ENCODE measurements at regions not wholly inside any gene's neighbourhood (a gene's known extent, or its start where the extent isn't known, plus 50 kb on each side); places are given as distances from the start of the nearest gene placed in this dataset.
"Not testable (repeated sequence)": the region's sequence is repeated elsewhere in the genome, so short reads cannot be mapped to it uniquely, and the experiment has no call there.

DNA sequence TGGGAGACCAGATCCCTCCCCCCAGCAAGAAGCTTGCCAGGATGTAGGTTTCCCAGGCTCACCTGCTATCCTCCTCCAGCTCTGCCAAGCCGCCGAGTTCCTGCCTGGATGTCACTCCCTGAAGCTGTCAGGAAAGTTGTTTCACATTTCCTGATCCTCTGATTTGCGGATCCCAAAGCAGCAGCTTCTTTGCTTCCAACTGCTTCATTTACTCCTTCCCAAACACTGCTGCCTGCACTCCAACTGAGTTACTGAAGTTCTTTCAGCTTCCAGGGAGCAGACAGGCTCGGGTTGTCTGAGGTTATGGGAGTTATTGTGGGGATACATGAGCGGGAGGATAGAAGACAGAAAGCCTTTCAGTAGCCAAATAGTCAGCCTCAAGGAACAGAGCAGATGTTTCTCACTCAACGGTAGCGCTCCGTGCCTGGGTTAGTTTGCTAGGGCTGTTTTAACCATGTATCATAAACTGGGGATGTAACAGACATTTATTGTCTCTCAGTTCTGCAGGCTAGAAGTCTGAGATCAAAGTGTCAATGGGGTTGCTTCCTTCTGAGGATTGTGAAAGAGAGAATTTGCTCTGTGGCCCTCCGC lies 516.0 kb downstream of the REEP3 start:
- DNase-seq = no peak

DNA sequence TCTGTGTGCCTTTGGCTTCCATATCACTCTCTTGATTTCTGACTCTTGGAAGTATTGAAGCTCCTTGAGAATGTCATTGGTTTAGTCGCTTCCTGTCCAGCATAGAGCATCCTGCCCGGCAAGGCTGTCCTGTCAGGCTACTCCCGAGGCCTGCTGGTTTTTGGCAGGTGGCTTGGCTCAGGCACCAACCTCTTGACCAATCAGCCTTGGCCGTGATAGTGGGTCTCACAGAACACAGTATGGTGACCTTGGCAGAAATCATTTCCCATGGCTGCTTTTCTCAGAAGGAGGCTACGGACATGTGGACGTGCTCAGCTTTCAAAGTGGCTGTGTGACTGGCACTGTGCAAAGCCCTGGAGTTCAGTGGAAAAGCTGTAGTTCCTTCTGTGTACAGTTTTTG lies 516.9 kb downstream of the REEP3 start:
- DNase-seq = no peak

DNA sequence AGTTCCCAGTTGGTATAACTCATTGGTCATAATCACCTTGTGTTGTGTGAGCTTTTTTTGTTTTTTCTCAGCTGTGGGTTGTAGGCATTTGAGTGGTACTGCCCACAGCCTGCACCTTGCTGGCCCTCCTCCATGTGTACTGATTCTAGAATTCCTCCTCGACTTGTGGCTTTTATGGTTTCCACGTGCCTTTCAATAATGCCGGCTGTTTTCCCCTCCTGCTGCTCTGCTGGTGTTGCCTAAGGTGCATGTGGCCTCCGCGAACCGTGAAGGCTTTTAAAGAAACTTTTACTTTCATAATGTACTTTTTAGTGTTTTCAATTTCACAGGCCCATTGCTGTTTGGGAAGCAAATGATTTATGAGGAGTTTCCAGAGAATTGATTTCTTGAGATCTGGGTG lies 518.0 kb downstream of the REEP3 start:
- no peak for DNase-seq

DNA sequence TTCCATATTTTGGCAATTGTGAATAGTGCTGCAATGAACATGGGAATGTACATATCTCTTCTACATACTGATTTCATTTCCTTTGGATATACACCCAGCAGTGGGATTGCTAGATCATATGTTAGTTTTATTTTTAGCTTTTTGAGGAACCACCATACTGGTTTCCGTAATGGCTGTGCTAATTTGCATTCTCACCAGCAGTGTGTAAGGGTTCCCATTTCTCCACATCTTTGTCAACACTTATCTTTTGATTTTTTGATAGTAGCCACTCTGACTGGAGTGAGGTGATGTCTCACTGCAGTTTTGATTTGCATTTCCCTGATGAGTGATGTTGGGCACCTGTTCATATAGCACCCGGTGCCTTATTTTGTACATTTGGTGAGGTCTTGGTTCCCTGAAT lies 519.6 kb downstream of the REEP3 start:
- DNase-seq = no peak

DNA sequence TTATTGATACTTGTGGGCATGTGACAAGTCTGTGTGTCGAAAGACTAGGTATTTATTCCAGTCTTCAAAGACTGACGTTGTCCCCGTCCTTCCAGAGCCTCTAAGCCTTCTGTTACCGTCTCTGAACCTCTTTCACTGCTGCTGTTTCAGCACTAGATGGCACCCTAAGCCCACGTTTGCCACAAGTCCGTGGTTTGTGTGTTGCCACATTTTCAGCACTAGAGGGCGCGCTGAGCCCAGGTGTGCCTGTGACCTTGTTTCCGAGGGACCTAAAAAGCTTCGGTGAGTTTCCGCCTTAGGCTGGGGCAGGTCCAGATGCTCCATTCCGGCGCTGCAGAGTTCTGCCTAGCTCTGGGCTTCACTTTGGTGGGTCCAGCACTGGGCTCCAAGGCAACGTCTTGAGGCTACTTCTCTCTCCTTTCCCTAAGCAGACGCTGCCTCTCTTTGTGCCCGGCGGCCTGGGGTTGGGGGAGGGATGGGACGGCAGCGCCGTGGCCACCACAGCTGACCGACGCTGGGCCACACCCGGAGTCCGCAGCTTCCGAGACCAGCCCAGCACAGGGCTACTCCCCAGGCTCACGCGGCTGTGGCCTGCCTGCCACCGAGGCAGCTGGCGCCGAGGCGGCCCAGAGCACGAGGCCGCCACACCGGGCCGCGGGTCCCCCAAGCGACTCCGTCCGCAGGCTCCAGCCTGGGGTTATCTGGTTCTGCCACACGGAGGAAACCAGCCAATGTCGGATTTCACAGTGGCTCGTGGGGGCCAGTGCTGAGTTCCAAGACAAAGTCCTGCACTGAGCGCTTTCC lies 520.2 kb downstream of the REEP3 start:
- peak; percentile 83 to 89 for DNase-seq

DNA sequence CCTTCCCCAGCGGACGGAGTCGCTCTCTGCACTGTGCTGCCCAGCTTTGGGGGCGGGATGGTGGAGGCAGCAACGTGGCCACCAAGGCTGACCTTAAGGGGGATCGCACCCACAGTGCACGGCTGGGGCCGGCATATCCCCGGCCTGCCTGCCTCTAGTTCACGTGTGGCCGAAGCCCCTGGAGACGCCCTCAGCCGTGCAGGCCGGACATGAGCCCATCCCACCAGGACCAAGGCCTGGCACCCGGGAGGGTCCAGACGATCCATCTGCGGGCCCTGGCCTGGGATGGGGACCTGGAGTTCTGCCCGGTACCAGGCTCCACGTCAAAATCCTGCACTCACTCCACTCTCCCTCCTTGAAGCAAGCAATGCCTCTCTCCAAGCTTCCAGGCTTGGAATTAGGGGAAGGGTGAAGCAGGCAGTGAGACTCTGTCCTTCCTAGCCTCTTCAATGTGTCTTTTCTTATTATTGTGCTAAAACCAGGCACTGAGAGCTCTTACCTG lies 520.8 kb downstream of the REEP3 start:
- DNase-seq = no peak

DNA sequence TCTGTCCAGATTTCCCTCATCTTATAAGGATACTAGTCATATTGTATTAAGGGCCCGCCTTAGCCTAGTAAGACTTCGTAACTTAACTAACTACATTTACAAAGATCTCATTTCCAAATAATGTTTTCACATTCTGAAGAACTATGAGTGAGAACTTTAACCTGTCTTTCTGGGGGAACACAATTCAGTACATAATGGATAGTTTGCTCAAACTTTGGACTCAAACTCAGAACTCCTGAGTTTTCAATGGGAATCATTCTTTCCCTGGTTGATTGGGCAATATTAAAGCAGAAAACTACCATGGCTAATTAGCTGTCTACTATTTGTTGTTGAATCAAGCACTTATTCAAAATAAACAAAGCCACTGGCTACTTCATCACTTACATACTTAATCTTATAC lies 522.9 kb downstream of the REEP3 start:
- DNase-seq = no peak

DNA sequence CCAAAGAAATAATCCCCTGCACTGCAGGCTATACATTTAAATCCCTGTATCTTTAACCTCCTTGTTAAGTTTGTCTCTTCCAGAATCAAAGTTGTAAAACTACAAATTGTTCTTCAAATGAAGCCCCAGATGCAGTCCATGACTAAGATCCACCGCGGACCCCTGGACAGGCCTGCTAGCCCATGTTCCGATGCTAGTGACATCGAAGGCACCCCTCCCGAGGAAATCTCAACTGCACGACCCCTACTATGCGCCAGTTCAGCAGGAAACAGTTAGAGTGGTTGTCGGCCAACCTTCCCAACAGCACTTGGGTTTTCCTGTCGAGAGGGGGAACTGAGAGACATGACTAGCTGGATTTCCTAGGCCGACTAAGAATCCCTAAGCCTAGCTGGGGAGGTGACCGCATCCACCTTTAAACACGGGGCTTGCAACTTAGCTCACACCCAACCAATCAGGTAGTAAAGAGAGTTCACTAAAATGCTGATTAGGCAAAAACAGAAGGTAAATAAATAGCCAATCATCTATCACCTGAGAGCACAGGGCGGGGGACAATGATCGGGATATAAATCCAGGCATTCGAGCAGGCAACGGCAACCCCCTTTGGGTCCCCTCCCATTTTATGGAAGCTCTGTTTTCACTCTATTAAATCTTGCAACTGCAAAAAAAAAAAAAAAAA lies 523.9 kb downstream of the REEP3 start:
- DNase-seq = not testable (repeated sequence)

DNA sequence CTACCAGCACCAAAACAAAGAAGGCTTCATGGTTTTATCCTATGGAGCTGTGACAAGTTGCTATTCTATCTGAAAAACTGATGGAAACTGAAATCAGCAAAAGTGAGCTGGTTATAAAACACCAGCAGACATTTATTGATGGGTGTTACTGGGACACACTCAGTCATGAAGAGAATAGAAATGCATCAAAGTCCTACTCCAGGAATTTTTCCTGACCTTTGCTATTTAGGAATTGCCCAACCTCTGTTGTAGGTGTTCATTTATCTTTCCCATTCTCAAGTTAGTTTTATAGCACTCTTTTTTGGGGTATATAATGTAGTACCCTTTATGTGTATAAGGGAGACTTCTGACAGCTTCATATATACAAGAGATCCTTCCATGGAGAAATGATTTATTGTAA lies 533.2 kb downstream of the REEP3 start:
- no peak for DNase-seq

DNA sequence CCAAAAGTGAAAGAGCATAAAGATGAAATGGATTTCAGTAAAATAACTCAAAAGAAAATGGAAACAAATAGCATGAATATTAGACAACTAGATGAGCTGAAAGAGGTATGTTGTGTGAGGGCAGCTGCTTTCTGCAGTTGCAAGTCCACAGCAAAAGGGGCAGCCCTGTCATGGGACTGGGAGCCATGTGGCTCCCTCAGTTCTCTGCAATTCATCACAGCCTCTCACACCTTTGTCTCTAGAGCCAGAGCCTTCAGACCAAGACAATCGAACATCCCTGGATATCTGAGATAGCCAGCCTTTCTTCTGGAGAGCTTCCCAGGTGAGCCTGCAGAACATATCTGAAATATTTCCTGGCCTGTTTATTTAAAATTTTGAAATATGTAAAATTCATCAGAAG lies 538.7 kb downstream of the REEP3 start:
- DNase-seq = no peak

DNA sequence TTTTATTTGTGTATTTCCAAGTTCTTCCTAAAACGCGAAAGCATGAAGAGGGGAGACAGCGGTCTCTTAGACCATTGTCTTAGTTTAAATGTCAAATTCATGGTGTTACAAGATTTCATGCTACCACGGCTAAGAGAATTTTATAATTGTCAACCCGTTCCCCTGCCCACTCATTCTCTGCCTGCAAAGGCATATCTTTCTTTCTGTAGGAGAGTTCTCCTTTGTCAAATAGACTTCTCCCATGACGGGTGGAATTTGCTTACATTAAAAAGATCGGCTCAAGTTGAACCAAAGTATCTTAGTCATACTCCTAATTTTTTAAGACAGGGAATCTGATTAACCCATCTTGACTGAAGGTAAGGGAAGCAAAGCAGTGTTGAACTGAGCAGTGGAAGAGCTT lies 539.2 kb downstream of the REEP3 start:
- no peak for DNase-seq

DNA sequence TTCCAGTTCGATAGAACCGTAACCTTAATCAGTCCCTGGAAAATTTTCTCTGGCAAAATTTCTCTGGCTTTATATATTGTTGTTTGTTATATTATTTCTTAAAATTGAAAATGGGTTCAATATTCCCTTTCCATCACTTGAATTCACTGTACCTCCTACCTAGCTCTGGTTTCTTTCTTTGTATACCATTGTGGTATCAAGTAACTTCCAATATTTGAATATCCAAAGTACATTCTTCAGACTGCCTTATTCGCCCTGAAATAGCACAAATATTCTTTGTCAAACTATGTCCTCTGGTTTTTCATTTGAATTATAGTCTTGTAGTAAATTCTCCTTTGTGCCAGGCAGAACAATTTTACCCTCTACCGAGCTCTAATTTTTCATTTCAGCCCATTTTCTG lies 541.6 kb downstream of the REEP3 start:
- no peak for DNase-seq

DNA sequence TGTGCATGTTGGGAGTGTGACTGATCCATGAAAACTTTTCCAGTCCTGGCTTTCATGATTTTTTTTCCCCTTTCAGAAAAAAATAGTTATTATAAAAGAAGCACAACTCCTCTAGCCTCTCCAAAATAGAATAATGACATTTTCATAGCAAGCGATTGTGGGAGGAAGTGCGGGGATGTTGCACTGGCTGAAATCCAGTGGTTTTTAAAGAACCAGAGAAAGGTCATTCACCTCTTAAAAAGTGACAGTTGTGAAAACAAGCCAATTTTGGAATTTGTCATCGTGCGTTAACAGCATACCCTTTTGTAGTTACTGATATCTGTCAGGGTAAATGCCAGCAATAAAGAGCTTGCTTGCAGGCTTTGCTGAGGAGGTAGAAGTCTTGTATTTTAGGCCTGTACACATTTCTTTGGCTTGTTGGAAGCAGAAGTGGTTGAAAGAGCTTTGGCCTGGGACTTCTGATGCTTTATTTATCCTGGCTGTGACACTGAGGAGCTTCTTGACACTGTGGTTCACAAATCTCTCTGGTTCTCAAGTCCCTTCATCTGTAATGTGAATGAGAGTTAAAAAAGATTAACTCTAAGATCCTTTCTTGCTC lies 545.9 kb downstream of the REEP3 start:
- no peak for DNase-seq

DNA sequence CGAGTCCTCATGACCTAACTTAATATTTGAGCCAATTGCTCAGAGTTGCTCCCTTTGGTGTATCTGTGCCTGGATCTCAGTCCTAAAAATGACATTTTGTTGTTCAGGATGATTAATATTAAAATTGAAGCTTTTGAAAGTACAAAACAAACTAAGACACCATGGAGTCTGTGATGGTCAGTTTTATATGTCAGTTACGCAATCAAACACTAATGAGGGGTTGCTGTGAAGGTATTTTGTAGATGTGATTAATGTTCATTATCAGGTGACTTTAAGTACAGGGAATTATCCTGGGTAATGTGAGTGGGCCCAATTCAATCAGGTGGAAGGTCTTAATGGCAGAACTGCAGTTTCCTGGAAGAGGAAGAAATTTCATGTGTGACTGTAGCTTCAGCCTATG lies 546.7 kb downstream of the REEP3 start:
- DNase-seq = no peak

DNA sequence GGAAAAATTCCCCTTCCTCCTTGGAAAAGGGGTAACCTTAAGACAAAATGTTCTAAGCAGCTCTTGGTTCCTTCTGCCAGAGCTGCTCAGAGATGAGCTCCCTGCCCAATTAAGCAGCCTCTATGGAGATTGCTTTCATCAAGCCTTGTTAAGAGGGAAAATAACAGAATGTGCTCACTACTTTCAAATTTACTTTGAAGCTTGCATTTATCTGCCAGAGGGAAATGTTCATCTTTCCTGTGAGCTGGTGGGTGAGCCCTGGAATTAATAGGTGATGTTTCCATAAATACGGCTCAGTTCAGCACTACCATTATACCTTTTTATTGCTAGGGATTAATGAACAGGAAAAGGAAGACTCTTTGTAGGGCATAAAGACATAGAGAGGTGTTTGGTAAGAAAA lies 549.0 kb downstream of the REEP3 start:
- no peak for DNase-seq

DNA sequence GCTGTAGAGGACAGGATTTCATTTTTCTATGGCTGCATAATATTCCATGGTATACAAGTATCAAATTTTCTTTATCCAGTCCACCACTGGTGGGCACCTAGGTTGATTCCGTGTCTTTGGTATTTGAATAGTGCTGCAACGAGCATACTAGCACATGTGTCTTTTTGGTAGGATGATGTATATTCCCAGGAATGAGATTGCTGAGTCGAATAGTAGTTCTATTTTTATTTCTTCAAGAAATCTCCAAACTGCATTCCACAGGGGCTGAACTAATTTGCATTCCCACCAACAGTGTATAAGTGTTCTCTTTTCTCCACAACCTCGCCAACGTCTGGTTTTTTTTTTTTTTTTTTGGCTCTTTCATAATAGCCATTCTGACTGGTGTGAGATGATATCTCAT lies 550.0 kb downstream of the REEP3 start:
- DNase-seq = no peak

DNA sequence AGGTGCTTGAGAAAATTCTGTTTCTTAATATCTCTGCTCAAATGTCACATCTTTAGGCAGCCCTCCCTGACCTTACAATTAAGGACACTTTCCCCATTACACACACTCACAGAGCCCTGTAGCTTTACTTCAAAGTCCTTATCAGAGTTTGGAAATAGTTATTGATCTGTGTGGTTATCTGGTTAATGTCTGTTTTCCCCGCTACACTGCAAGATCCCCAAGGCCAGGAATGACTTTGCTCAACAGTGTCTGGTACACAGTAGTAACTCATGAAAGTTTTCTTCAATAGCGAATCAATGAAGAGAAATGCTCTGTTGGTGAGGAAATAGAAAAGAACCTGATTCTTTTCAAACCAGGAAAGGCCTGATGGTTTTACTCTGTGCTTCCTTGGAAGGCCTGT lies 554.4 kb downstream of the REEP3 start:
- no peak for DNase-seq

DNA sequence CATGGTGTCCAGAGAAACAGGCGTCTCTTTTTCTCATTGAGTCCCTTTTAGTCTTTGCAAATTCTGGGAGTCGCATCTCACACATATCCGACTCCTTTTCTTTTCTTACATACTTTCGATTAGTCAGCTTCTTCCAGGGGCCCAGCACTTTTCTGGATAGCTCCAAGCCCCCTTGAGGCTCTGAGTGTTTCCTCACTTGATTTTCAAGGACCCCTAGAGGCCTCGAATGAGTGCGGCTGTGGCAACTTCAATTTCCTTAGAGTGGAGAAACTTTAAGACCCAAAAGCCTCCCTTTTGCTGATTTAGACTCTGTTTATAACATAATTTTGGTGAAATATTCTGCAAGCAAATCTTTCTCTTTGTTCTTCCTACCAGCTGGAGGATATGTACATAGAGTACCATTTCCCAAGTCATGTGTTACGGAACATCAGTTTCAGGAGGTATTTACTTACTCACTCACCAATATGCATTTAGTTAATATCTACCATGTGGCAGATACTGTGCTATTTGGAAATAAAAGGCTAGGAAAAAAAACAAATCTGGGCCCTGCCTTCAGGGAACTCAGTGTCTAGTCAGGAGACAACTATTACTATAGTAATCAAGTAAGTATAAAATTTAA lies 555.2 kb downstream of the REEP3 start:
- DNase-seq = no peak

DNA sequence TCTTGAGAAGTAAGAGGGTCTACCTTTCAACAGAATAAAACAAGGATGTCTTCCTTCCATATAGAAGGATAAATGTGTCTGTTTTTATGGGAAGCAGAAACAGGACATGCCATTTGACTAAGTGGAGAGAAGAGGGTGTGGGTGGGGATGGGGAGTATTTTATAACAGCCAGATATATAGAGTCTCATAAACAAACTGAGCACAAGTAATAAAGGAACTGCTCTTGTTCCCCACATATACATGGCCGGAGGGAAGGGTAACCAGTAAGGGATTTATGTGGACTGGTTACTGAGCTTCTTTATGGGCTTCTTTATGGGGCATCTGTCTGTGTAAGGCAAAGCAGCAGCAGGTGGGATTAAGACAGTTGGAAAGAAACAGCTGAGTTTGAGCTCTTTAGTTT lies 558.1 kb downstream of the REEP3 start:
- no peak for DNase-seq

DNA sequence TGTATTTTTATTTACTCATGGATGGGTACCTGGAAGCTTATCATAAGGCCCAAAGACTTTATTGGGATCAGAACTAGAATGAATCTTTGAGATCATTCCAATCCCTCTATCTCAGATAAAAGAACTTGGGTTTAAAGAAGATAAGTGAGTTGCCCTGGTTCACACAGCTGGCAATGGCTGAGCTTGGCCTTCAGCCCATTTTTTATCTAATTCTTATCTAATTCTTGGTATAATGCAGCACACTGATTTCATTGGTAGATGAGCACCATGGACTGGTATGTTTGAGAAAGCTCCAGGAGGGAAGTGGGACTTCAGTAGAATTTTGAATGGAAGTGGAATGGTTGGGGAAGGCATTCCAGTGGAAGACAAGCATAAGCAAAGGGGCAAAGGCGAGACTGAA lies 558.9 kb downstream of the REEP3 start:
- no peak for DNase-seq

DNA sequence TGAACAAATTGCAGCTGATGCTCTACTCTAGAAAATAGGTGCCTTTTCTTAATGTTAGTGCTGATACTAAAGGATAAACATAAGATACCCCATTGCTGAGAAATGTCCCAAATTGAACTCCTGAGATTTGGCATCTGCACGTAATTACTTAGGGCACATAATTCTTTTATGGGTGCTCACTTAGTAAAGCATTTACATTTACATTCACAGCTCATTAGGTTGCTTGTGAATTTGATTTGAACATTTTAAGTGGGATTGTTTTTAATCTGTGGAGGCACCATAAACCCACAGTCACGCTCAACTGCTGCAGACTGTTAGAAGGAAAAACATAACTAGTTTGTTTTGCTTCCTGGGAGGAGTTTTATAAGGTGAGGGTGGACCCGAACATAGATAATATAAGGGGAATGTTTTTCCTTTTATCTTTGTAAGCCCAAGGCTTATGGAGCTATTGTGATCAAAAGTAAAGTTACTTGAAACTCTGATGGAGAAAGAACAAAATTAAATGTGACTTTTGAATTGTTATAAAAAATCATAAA lies 560.8 kb downstream of the REEP3 start:
- no peak for DNase-seq

DNA sequence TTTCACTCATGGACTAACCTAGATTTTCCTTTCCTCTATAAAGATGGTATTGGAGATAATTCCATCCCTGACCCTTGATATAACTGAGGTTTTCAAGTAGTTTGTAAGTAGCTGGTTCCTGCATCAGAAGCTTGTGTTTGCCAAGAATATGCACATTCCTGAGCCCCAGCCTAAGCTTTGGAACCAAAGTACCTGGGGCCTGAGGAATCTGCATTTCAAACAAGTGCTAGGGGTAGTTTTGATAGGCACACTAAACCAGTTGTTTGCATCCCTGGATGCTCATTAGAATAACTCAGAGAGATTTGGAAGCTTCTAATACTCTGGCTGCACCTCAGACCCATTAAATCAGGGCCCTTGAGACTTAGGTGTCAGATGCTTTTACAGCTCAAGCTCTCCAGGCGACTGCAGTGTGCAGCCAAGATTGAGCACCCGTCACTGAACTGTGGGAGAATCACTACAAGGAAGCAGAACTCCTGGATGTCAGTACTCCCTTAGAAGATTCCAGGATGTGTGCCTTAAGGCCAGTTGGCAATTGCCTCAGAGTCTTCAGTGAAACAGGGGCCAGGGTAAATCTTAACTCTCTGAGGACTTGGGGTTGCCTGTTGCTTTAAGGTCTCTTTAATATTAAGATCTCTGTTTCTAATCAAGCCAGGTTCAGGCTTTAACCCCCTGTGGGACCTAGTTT lies 565.0 kb downstream of the REEP3 start:
- no peak for DNase-seq
